Kidney epithelial cell (primary cell): ENCODE measurements at regions not wholly inside any gene's neighbourhood (a gene's known extent, or its start where the extent isn't known, plus 50 kb on each side); places are given as distances from the start of the nearest gene placed in this dataset.

ENCODE experiments used
- DNase-seq: peaks from one replicate; pipeline ENCODE4 v3.0.0-alpha.2; 2010; ENCODE audit warnings: low read depth
- H3K27me3 ChIP-seq: 2 replicates; pipeline ENCODE4 v1.6.0; 2011; ENCODE audit warnings: low read length; ENCODE audit not compliant: control insufficient read depth, insufficient read depth
- H3K36me3 ChIP-seq: 2 replicates; pipeline ENCODE4 v1.5.1; 2011; ENCODE audit warnings: low read length; ENCODE audit not compliant: control insufficient read depth, insufficient read depth
- H3K4me3 ChIP-seq: 2 replicates; pipeline ENCODE4 v1.5.1; 2011; ENCODE audit warnings: low read depth, mild to moderate bottlenecking, control low read depth, low read length
- CTCF ChIP-seq: IDR thresholded peaks from 2 replicates; pipeline ENCODE4 v1.5.1; 2011; ENCODE audit warnings: mild to moderate bottlenecking, moderate library complexity, low read length, control low read depth, inconsistent platforms; ENCODE audit not compliant: insufficient read depth, poor library complexity, severe bottlenecking

GRCh38 chr10:133010095-133010842 is 67.9 kb upstream of the CFAP46 start:
- Histone ChIP-seq H3K36me3 (no peaks in the 10 kb centered on the region), H3K27me3 (peaks cover 3% of the 10 kb centered on the region), H3K4me3 (no peak overlapping the region)
- DNase-seq, result no peak
- no peak for TF ChIP-seq CTCF

GRCh38 chr10:133009218-133009950 is 67.0 kb upstream of the CFAP46 start:
- Histone ChIP-seq H3K27me3 (peaks cover 7% of the 10 kb centered on the region), H3K4me3 (no peak overlapping the region), H3K36me3 (no peaks in the 10 kb centered on the region)
- no peak for TF ChIP-seq CTCF
- DNase-seq, result no peak

- no peak for DNase-seq
- peaks cover 7% of the 10 kb centered on the region for H3K27me3 ChIP-seq
- H3K4me3 ChIP-seq, result no peak overlapping the region
- H3K36me3 ChIP-seq, result no peaks in the 10 kb centered on the region
- no peak for TF ChIP-seq CTCF
Measured at GRCh38 chr10:133008736-133009135, 66.4 kb upstream of the CFAP46 start.

GRCh38 chr10:133008196-133008595 is 65.8 kb upstream of the CFAP46 start:
- no peak for DNase-seq
- H3K27me3 ChIP-seq, result peaks cover 10% of the 10 kb centered on the region
- H3K36me3 ChIP-seq, result no peaks in the 10 kb centered on the region
- TF ChIP-seq CTCF, result no peak
- H3K4me3 ChIP-seq, result no peak overlapping the region

- peaks cover 10% of the 10 kb centered on the region for H3K27me3 ChIP-seq
- no peaks in the 10 kb centered on the region for H3K36me3 ChIP-seq
- no peak overlapping the region for H3K4me3 ChIP-seq
- no peak for TF ChIP-seq CTCF
- no peak for DNase-seq
Measured at GRCh38 chr10:133007360-133007858, 65.0 kb upstream of the CFAP46 start.
